HPDE6-E6E7 (cell line): ENCODE measurements at regions not wholly inside any gene's neighbourhood (a gene's known extent, or its start where the extent isn't known, plus 50 kb on each side); places are given as distances from the start of the nearest gene placed in this dataset.
"Not testable (repeated sequence)": the region's sequence is repeated elsewhere in the genome, so short reads cannot be mapped to it uniquely, and the experiment has no call there.

Experiments
- DNase-seq: peaks from one replicate; pipeline ENCODE4 v3.0.0; 2011; ENCODE audit warnings: missing footprints; ENCODE audit errors: extremely low spot score

DNA sequence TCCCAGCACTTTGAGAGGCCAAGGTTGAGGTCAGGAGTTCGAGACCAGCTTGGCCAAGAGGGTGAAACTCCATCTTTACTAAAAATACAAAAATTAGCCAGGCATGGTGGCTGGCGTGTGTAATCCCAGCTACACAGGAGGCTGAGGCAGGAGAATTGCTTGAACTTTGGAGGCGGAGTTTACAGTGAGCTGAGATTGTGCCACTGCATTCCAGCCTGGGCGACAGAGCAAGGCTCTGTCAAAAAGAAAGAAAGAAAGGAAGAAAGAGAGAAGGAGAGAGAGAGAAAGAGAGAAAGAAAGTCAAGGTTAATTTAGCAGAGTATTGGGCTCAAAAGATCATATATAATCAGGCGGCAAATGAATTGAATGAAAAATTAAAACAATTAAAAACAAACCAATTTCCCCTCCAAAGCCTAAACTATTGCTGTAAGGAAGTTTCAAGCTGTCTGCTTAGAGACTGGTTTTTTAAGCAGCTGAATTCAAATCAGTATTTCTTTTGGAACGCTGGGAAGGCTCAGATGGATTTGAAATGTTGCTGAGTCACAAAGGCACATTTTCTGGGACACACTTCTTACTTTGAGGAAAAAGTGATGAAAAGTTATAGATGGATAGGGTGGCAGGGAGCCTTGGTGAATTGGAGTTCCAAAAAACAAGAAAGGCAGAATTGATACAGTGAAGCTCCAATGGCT is 81.3 kb upstream of the BHLHE40 start:
- no peak for DNase-seq

DNA sequence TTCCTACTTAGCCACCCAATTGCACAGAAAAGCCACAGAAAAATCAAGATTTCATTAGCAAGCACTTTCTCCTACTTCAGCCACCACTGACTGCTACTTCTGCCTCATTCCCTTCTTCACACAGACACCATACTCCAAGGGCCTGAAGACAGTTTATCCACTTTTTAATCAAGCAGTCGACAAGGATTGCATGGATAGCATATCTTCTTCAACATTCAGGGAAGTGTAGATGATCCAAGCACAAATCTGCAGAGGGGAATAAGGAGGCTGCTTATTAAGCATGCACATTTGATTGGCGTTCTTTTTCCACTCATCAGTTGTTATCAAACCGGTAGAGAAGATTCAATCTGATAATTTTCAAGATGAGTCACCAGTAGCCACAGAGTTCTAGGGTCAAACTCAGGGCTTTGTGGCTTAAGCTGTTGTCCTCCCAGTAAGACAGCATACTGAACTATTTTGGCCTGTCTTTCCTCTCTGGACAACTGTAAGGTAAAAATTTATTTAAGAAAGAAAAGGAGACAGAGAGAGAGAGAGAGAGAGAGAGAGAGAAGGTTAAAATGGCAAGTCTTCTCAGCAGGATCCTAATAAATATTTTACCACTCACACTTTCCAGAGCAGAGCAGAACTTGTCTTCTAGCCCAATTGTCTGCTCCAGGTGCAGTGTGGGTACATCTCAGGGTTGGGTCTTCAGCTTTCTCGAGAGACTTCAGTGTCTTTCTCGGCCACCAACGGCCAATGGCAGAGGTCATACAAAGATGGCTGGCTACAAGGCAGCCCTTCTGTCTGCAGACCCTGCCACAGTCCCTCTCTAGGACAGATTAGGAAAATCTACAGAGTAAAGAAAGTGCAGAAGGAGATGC is 80.6 kb upstream of the BHLHE40 start:
- no peak for DNase-seq

DNA sequence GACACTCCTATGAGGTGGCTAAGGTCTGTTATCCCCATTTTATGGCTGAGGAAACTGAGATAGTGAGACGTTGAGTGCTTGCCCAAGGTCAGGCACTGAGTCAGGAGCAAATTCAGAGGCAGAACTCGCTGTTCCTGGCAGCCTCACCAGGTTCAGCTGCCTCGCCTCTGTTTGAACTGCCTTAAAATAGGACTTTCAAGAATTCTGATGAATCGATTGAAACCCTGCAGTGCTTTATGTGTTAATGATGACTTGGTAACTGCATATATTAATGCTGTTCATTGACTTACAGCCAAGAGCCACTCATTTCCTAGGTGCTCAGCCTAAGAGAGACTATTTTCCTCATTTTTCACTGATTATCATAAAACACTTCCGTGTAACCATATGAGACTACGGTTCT is 79.5 kb upstream of the BHLHE40 start:
- DNase-seq, result no peak

DNA sequence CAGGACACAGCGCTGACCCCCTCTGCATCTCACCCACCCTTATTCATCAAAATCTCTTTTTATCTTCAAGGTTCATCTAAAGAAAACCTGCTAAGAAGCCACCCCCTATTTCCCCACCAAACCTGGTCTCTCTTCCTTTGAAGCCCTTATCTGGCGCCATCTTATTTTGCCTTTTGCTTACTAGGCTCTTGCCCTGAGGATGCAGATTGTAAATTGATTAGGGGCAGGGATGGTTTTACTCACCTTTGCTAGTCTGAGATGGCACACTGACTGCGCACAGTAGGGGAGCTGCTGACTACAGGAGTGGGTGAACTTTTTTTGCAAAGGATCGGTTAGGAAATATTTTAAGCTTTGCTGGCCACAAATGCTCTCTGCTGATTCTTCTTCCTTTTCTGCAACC is 78.9 kb upstream of the BHLHE40 start:
- DNase-seq, result no peak

DNA sequence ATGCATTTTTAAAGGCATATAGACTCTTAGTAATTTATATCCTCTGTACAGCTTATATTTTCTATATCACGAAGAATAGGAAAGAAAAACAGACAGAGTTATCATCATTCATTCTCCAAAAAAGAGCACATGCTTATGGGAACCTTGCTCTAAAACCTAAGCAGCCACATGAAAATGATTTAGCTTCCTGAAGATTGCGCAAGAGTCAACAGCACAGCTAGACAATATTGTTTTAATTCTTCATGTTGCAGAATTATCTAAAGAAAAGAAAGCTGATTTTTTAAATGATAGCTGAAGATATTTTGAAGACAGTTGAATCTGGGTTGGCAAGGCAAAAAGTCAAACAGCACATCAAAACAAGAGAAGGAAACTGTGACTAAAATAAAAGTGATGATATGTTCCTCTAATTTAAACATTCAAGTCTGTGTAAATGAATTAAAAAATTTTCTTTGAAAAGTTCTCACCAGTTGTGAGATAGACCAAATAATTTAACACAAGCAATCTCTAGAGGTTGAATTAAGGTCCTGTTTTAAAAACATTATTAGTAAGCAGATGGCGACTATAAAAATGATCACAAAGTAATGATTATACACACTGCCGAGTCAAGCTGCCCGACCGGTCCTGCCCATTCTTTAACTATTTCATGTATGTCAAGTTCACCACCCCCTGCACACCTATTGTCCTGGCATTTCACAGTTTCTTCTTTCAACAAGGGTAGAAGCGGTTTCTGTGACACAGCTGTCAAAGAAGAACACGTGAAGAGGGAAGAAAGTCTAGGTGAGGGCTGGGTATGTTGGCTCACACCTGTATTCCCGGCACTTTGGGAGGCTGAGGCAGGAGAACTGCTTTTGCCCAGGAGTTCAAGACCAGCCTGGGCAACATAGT is 74.2 kb upstream of the BHLHE40 start:
- DNase-seq, result peak; percentile 1

DNA sequence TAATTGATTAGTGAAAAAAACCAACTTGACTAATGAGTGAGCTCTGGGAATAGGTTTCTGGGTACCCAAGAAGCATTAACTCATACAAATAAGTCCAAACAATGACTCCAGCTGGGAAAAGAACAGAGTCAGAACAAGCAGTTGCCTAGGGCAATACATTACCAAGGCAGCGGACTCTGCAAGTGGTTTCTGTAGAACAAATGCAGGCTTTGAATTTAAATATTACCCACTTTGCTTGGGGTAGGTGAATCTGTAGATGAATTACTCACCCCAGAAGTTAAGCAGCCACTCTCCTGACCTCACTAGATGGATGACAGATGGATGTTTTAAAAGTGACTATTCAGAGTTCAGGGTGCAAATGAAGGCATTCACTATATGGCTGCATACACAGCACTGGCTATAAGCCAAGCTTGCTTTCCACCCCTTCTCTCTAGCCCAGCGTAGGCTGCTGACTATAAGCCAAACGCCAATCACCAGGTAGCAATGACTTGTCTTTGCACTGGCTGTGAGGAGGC is 73.1 kb upstream of the BHLHE40 start:
- DNase-seq, result peak; percentile 37

DNA sequence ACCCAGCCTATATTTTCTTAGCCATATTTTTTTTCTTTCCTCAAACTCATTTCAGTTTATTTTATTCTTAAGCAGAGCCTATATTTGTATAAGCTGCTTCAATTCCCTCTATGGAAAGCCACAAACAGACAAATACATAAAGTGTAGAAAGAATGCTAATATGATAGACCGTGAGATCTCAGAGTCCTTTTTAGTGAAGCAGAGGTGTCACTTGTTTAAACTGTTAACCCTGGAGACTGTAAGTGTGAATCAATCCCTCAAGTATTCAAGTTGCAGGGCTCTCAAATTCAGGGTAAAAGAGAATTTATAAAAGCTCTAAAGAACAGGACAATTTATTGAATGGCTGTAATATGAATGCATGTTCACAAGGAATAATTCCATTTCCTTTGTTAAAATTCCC is 72.2 kb upstream of the BHLHE40 start:
- DNase-seq, result no peak

DNA sequence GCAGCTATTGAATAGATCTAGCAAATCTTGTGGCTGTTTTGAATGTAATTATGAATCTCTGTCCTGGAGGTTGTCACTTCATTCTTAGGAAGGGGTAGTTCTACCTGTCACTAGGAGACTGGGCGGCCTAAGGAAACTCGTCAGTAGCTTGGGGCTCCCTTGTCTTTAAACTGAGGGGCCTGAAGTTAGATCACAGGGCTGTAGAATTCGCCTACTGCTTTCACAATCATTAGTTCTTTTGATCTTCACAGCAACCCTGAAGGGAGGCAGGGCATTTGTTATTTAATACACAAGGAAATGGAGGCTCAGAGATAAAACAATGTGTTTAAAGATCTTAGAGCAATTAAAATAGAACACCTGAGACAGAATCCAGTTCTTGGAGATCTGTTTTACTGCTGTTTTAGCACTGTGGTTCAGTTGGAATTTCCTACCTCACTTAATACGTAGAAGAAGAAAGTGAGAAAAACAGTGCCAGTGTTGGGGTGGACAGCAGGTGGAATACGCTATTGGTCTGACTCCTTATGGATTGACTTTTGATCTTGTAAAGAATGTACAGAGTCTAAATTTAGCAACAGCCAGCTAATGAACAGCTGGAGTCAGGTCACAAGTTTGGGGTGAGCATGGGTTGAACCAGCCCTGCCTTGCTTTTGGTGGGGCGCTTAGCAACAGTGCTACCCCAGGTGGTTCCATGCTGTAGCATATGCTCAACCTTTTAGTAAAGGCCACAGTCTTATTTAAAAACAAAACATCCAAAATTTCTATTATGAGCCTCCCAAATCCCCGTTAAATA is 71.4 kb upstream of the BHLHE40 start:
- DNase-seq, result no peak

DNA sequence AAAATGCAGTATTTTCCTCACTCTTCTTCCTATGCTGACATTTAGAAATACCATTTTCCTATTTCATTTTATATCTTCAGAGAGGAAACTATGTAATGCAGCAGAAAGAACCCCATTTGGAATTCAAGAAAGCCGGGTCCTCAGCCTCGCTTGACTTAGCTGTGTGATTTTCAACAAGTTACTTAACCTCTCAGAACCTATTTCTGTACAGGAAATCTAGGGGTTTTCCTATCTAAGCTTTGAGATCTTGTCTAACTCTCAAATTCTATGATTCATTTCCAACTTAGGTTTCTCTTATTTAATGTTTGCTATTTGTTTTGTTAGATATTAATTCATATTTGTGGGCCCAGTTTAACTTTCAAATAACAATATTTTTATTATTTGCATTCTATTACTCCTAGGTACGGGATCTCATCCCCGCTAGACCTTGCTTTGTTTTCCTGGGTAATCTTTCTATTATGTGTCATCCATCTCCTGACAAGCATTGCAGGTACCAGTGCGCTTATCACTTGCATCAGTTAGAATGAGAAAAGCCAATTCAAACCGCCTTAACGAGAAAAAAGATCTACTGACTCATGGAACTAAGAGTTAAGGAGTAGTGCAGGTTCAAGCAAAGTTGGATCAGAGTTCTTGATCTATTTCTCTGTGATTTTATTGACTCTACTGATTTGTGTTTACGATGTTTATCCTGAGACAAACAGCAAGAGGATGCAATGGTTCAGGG is 70.6 kb upstream of the BHLHE40 start:
- DNase-seq, result no peak

DNA sequence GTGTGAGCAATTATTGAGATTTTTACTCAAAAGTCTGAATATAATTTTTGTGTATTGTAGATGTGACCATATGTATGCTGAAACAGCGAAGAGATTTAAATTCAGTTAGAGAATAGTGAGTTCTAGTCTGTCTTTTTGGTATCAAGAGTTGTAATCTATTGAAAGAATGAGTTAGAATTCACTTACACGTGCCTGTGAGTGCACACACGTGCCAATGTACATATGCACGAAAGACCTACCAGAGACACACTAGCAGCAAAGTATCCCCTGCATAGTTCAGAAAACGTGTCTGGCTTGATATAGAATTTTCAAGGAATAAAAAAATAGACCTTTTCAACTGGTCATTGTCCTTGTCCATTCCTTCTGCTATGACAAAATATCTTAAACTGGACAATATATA is 64.8 kb upstream of the BHLHE40 start:
- DNase-seq, result no peak

DNA sequence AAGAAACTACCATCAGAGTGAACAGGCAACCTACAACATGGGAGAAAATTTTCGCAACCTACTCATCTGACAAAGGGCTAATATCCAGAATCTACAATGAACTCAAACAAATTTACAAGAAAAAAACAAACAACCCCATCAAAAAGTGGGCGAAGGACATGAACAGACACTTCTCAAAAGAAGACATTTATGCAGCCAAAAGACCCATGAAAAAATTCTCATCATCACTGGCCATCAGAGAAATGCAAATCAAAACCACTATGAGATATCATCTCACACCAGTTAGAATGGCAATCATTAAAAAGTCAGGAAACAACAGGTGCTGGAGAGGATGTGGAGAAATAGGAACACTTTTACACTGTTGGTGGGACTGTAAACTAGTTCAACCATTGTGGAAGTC is 57.6 kb upstream of the BHLHE40 start:
- DNase-seq, result not testable (repeated sequence)

DNA sequence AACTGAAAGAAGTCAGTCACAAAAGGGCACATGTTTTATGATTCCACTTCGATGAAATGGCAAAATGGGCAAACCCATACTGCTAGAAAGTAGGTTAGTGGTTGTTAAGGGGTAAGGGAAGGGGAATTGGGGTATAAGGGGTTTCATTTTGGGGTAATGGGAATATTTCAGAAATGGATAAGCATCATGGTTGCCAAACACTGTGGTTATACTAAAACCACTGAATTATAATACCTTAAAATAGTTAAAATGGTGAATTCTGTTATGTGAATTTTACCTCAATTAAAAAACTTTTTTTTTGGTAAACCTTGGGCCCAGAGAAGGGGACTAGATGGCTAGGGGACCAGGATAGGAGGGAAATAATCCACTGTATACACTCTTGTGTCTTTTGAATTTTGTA is 52.3 kb upstream of the BHLHE40 start:
- no peak for DNase-seq

DNA sequence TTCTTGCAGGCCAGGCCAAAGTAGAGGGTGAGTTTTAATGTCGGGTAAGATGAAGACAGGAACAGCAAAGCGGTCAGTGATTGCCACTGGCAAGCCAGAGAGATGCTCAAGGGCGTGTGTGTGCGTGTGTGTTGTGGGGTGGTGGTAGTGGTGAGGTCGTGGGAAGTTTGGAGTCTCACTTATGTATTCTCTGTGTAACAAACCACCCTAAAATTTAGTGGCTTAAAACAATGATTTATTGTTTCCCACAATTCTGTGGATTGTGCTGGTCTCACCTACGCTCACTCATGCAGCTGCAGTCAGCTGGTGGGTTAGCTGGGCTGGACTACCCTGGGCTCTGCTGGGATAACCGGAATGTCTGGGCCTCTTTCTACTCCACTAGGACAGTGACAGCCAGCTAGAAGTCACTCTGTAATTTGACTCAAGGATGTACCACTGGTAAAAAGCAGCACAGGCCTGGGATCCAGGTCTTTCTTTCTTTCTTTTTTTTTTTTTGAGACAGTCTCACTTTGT is 50.9 kb upstream of the BHLHE40 start:
- DNase-seq, result no peak
